ENCODE measurements at regions not wholly inside any gene's neighbourhood (a gene's known extent, or its start where the extent isn't known, plus 50 kb on each side); places are given as distances from the start of the nearest gene placed in this dataset.

DNA sequence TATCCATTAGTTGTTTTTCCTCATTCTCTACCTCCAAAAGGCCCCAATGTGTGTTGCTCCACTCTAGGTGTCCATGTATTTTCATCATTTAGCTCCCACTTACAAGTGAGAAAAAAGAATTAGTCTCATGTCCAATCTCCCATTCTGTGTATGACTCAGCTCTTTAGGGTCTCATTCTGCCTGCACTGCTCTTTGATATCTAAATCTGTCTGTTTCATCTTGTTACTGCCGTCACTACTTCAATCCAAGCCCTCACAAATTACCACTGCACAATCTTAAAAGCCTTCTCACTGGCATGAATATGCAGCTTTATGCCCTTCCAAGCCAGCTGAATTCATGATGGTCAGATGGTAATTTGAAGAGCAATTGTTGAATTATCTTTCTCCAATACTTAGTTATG, 480.5 kb downstream of the TRIB2 start:
- TF ChIP-seq, protein P1, sequence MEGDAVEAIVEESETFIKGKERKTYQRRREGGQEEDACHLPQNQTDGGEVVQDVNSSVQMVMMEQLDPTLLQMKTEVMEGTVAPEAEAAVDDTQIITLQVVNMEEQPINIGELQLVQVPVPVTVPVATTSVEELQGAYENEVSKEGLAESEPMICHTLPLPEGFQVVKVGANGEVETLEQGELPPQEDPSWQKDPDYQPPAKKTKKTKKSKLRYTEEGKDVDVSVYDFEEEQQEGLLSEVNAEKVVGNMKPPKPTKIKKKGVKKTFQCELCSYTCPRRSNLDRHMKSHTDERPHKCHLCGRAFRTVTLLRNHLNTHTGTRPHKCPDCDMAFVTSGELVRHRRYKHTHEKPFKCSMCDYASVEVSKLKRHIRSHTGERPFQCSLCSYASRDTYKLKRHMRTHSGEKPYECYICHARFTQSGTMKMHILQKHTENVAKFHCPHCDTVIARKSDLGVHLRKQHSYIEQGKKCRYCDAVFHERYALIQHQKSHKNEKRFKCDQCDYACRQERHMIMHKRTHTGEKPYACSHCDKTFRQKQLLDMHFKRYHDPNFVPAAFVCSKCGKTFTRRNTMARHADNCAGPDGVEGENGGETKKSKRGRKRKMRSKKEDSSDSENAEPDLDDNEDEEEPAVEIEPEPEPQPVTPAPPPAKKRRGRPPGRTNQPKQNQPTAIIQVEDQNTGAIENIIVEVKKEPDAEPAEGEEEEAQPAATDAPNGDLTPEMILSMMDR (IDR thresholded peaks at IDR 0.05; ENCODE audit: low read depth, low read length, poor library complexity, severe bottlenecking) = no peak
- TF ChIP-seq EZH2phosphoT487 (IDR thresholded peaks at IDR 0.05; ENCODE audit: borderline replicate concordance, low read length) = no peak

Measured in DOHH2 (cell line).